Esophagus muscularis mucosa (tissue), 4 donors: ENCODE measurements at regions not wholly inside any gene's neighbourhood (a gene's known extent, or its start where the extent isn't known, plus 50 kb on each side); places are given as distances from the start of the nearest gene placed in this dataset.

ENCODE experiments used
- DNase-seq: peaks from one replicate; pipeline ENCODE4 v3.0.0-alpha.2; 2017; ENCODE audit errors: extremely low spot score
- H3K27ac ChIP-seq, 4 donors: fragments of 200-600 bp; sonication (generic); replicated peaks in 1 of 4; 1 replicate in 3 of 4; 2 replicates in 1 of 4; pipeline ENCODE4 v1.5.1; 2016 to 2019; ENCODE audit warnings: mild to moderate bottlenecking in 1 of 4
- H3K27me3 ChIP-seq, 4 donors: fragments of 200-600 bp; sonication (generic); one replicate each; pipeline versions ENCODE4 v1.5.1 to v1.6.0; 2016 to 2019
- H3K36me3 ChIP-seq, 4 donors: fragments of 200-600 bp; sonication (generic); one replicate each; pipeline ENCODE4 v1.5.1; 2016 to 2019
- H3K4me1 ChIP-seq, 4 donors: fragments of 200-600 bp; sonication (generic); one replicate each; pipeline ENCODE4 v1.5.1; 2016 to 2019
- H3K4me3 ChIP-seq, 4 donors: fragments of 200-600 bp; sonication (generic); 1 replicate in 2 of 4; 2 replicates in 2 of 4; pipeline ENCODE4 v1.5.1; 2016 to 2019; ENCODE audit warnings: mild to moderate bottlenecking in 4 of 4, moderate library complexity in 1 of 4
- H3K9me3 ChIP-seq, 4 donors: fragments of 200-600 bp; sonication (generic); 1 replicate in 3 of 4; 2 replicates in 1 of 4; pipeline ENCODE4 v1.5.1; 2016 to 2019
- CTCF ChIP-seq, 3 experiments: fragments of 200-600 bp in 2 of 3; fragments of 450-650 bp in 1 of 3; sonication (generic) in 2 of 3; IDR thresholded peaks; one replicate each; pipeline ENCODE4 v1.5.1; 2017 to 2019; ENCODE audit warnings: antibody characterized with exemption in 3 of 3, mild to moderate bottlenecking in 2 of 3, moderate library complexity in 1 of 3
- EP300 ChIP-seq: sonication (generic); formaldehyde crosslinking; IDR thresholded peaks from one replicate; pipeline ENCODE4 v1.6.1; 2017; ENCODE audit warnings: antibody characterized with exemption
- POLR2A ChIP-seq: fragments of 450-650 bp; IDR thresholded peaks from one replicate; pipeline ENCODE4 v1.6.1; 2017; ENCODE audit warnings: antibody characterized with exemption, moderate library complexity, mild to moderate bottlenecking, low read depth
- POLR2AphosphoS5 ChIP-seq, 2 donors: sonication (generic); formaldehyde crosslinking; IDR thresholded peaks; one replicate each; pipeline ENCODE4 v1.6.1; 2017; ENCODE audit warnings: antibody characterized with exemption in 2 of 2
- WGBS: methylation state at CpG from one replicate; pipeline ENCODE4 v1.1.5; 2018; 5-methylcytosine and 5-hydroxymethylcytosine counted together
- intact Hi-C: fragments of 100-400 bp; cut with DNase I; formaldehyde crosslinking; loops from one replicate; pipeline ENCODE4 v1.15.1; 2023

GRCh38 chr18:25553631-25554263, 201.8 kb upstream of the ZNF521 start:
- no peaks in the 10 kb centered on the region for H3K27me3 ChIP-seq
- no peaks in the 10 kb centered on the region for H3K9me3 ChIP-seq
- H3K27ac ChIP-seq, result no peak overlapping the region
- no peaks in the 10 kb centered on the region for H3K36me3 ChIP-seq
- no peaks in the 10 kb centered on the region for H3K4me1 ChIP-seq
- intact Hi-C loops, result no loop called here
- no peak for TF ChIP-seq POLR2A
- no peak for TF ChIP-seq EP300
- WGBS, result 79% methylated on average over 1 of the region's 1 CpG
- no peak for DNase-seq
- H3K4me3 ChIP-seq, result no peak overlapping the region

GRCh38 chr18:25544546-25545287, 192.8 kb upstream of the ZNF521 start:
- intact Hi-C loops, result no loop called here
- 85% methylated on average over 2 of the region's 2 CpGs for WGBS
- Histone ChIP-seq H3K4me3 (no peak overlapping the region), H3K27ac (no peak overlapping the region), H3K4me1 (no peaks in the 10 kb centered on the region), H3K36me3 (no peaks in the 10 kb centered on the region), H3K27me3 (no peaks in the 10 kb centered on the region), H3K9me3 (peaks cover 0 to 5% (median 0%) of the 10 kb centered on the region in 4 donors)
- TF ChIP-seq CTCF (IDR thresholded peaks at IDR 0.05) (no peak), EP300 (no peak), POLR2AphosphoS5 (IDR thresholded peaks at IDR 0.05) (no peak), POLR2A (no peak)
- no peak for DNase-seq

DNA sequence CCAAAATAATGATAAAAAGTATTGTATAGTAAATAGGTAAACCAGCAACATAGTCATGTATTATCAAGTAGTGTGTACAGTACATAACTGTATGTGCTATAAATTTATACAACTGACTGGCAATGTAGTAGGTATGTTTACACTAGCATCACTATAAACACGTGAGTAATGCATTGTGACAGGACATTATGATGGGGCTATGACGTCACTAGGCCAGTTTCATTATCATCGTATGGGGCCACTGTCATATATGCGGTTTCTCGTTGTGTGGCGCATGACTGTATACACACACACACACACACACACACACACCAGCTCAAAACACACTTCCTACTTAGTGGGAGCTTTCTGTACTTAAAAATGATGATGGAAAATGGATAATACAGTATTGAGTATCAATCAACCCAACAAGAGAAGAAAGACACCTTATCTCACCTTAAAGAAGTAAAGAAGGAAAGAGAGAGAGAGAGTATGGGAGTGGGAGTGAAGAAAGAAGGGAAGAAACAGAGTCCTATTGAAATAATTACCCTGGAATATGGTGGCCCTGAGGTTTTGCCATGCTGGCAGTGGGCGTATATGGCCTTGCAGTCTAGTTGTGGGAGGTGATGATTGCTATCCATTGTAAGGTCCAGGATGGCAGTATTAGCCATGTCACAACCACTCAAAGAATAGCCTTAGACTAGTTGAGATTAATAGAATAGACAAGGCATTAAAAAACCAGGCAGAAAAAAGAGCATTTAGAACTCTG, 186.4 kb upstream of the ZNF521 start:
- 85% methylated on average over 7 of the region's 7 CpGs for WGBS

DNA sequence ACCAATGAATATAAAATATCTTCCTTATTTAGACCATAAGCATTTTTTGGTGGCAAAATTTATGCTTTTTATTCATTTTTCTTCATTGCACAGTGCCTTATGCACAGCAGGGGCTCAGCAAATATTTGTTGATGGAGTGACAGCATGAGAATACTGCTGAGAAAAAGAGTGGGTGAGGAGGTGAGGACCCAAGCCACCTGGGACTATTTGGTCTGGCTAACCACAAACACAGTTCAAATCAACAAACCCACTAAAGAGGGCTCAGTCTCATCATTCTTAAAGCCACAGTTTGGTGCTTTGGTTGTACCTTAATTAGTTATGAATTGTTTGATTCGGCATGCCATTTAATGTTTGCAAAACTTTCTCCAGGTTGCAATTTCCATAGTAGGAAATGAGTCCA, 183.5 kb upstream of the ZNF521 start:
- H3K36me3 ChIP-seq, result no peaks in the 10 kb centered on the region
- WGBS, result 100% methylated on average over 1 of the region's 1 CpG
- no peak for DNase-seq
- no peaks in the 10 kb centered on the region for H3K9me3 ChIP-seq
- H3K4me1 ChIP-seq, result no peaks in the 10 kb centered on the region
- intact Hi-C loops, result no loop called here
- H3K27me3 ChIP-seq, result no peaks in the 10 kb centered on the region
- TF ChIP-seq POLR2AphosphoS5 (IDR thresholded peaks at IDR 0.05) (no peak), EP300 (no peak), CTCF (IDR thresholded peaks at IDR 0.05) (no peak), POLR2A (no peak)
- no peak overlapping the region for H3K27ac ChIP-seq
- H3K4me3 ChIP-seq, result no peak overlapping the region

More for the DNA sequence above, 186.4 kb upstream of the ZNF521 start:
- no peak for DNase-seq
- no peaks in the 10 kb centered on the region for H3K9me3 ChIP-seq
- no peak overlapping the region for H3K4me3 ChIP-seq
- no peaks in the 10 kb centered on the region for H3K4me1 ChIP-seq
- intact Hi-C loops, result no loop called here
- no peaks in the 10 kb centered on the region for H3K27me3 ChIP-seq
- TF ChIP-seq CTCF (IDR thresholded peaks at IDR 0.05), result no peak
- no peak for TF ChIP-seq EP300
- TF ChIP-seq POLR2AphosphoS5 (IDR thresholded peaks at IDR 0.05), result no peak
- no peak for TF ChIP-seq POLR2A
- no peaks in the 10 kb centered on the region for H3K36me3 ChIP-seq
- H3K27ac ChIP-seq, result no peak overlapping the region

- no peak overlapping the region for H3K4me3 ChIP-seq
- no peaks in the 10 kb centered on the region for H3K27me3 ChIP-seq
- intact Hi-C loops, result no loop called here
- H3K4me1 ChIP-seq, result no peaks in the 10 kb centered on the region
- no peaks in the 10 kb centered on the region for H3K36me3 ChIP-seq
- TF ChIP-seq CTCF (IDR thresholded peaks at IDR 0.05) (no peak), EP300 (no peak), POLR2A (no peak), POLR2AphosphoS5 (IDR thresholded peaks at IDR 0.05) (no peak)
- H3K27ac ChIP-seq, result no peak overlapping the region
- no peak for DNase-seq
- 58% methylated on average over 1 of the region's 1 CpG for WGBS
- no peaks in the 10 kb centered on the region for H3K9me3 ChIP-seq
Measured at GRCh38 chr18:25534401-25534800, 182.4 kb upstream of the ZNF521 start.
